HUDEP-2 (cell line): ENCODE measurements at regions not wholly inside any gene's neighbourhood (a gene's known extent, or its start where the extent isn't known, plus 50 kb on each side); places are given as distances from the start of the nearest gene placed in this dataset.
A peak's percentile ranks its signal among the peaks of the same experiment; 100 is the strongest.
"Not testable (repeated sequence)": the region's sequence is repeated elsewhere in the genome, so short reads cannot be mapped to it uniquely, and the experiment has no call there.

Source experiments
- DNase-seq, 76 experiments: peaks; one replicate each; lab custom pipeline; 2025; ENCODE audit not compliant: unreplicated experiment in 76 of 76; lab: John Stamatoyannopoulos, UW

DNA sequence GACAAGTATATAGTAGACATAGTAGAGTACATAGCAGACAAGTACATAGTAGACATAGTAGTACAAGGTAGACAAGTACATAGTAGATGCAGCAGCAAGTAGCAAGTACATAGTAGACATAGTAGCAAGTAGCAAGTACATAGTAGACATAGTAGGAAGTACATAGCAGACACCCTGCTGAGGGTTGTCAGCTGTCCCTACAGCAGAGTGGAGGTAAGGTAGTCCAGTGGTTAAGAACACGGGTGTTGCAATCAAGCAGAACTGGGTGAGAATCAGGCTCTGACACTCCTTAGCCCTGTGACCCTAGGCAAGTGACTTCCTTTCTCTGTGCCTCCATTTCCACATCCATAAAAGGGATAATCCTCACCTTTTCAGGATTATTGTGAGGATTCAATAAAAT is 94.7 kb downstream of the NOG start:
- DNase-seq = no peak

DNA sequence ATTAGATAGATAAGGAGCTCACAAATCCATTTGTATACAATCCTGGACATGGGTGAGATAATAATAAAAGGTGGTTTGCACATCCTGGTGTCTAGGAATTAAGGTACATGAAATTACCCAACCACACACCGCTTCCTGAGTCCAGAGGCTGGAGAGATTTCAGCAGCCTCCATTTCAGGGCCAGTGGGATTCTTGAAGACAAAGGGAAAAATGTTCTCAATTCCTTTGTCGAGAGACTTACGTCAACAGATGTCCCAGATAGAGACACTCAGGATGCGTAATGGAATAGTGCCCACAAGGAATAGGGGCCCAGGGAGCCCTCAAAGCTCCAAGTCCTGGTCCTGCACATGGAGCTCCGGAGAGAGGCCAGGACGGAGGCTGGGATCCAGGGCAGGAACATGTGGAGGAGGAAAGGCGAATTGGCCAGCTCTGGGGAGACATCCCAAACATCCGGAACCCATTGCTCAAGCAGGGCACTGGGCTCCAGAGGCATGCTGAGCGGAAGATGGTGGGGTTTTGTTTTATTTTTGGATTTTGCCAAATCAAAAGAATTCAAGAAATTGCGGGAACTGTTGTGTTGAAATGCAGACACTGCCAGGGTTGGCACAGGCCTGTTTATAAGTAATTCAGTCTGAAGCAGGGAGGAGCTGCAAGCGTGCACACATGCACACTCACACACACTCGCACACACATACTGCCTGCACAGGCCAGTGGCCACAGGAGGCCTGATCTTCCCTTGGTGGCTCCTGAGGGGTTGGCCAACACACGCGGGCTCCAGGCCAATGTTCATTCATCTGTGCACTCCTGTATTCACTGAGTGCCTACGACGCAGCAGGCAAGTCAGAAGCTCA is 97.2 kb downstream of the NOG start:
- DNase-seq = no peak

DNA sequence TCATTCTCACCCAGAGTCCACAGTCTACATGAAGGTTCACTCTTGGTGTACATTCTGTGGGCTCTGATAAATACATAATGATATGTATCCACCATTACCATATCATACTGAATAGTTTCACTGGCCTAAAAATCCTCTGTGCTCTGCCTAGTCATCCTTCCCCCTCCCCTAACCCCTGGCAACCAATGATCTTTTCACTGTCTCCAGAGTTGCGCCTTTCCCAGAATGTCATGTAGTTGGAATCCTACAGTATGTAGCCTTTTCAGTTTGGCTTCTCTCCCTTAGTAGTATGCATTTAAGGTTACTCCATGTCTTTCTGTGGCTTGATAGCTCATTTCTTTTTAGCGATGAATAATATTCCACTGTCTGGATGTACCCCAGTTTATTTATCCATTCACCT is 101.3 kb downstream of the NOG start:
- DNase-seq = no peak

DNA sequence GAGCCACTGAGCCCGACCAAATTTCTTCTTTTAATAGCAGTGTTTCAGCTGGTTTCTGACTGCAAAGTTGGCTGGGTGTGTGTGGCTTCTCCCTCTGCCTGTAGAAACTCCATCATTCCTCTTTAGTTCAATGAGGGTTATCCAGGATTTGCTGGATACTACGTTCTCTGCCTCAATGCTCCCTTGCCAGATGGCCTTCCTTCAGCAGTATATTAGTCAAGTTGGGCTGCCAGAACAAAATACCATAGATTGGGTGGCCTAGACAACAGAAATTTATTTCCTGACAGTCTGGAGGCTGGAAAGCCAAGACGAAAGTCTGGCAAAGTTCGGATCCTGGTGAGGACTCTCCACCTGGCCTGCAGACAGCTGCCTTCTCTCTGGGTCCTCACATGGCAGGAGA is 103.7 kb downstream of the NOG start:
- no peak for DNase-seq

DNA sequence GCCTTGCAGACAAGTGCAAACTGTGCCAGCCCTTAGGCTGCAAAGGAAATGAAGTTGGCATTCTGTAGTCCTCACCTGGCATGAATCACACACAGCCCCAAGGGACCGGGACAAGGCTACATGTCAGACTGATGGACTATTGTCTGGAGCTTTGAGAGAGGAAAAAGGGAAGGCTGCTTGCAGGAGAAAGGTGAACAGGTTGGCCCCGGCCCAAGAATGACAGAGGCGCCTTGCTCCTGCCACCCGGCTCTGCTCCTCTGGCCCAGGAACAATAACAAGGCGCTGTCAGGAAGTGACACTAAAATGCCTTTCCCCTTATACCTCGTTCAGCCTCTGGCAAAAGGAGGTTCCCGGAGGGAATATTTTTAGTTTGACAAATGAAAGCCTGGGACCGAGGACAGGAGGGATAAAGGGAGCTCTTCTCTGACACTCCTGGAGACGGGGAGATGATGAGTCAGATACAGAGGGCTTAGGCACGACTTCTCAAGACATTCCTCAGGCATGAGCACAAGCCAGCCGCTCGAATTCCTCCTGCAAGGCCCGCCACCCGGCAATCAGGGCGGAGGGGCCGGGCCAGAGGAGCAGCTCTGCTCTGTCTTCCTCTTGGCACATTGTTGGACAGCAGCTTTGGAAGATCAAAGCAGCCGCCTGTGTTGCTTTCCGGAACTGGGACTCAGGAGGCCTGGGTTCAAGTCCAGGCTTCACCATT is 105.8 kb downstream of the NOG start:
- no peak for DNase-seq

DNA sequence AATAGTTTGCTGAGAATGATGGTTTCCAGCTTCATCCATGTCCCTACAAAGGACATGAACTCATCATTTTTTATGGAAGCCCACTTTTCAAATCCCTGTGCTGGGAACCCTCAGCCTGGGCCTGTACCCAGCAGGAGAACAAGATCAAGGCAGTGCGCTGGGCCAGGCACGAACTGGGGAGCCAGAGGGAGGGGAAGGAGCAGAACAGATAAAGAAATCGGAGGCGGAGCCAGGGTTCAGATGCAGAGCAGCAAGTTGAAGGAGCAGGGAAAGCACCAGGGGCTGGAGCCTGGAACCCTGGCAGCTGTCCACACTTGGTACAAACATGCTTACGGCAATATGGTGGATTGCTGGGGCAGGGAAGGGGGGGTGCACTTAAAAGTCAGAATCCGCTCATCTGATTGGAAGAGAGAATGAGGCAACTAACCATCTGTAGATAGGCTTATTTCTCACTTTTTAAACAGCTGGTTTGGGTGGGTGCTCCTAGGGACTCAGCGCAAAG is 107.5 kb downstream of the NOG start:
- no peak for DNase-seq

DNA sequence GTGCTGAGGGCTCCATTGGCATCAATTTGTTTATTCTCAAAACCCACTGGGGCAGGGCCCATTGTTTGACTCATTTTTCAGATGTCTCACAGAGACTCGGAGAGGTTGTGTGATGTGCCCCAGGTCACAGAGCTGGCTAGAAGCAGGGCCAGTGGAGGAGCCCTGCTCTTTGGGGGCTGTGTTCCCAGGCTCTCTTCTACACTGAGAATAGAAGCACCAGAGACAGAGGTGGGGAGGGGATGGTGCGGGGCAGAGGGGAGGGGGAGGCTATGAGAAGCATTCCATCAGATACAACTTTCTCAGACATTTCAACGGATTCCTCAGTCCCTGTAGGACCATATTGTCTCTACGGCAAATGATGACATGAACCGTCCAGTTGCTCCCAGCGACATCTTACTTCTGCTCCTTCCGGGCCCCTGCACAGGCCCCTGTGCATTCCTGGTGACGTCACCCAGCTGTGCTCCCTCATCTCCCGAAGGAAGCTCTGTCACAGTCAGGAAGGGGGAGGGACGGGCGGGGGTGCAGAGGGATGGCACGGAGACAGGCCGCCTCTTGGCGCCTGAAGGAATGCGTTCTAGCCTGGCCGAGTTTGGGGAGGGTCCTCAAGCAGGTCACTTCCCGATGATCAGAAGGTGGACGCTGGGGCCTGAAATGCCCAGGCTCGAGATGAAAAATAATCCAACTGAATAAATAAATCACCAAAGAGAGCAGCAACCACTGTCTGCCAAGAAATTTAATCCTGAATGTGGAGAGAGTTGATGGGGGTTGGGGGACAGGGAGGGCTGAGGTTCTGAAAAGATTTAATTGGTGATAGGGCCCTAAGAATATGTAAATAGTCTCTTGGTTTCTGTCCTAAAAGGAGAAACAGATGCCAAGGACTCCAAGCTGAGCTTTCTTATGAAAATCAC is 114.1 kb downstream of the NOG start:
- no peak for DNase-seq

DNA sequence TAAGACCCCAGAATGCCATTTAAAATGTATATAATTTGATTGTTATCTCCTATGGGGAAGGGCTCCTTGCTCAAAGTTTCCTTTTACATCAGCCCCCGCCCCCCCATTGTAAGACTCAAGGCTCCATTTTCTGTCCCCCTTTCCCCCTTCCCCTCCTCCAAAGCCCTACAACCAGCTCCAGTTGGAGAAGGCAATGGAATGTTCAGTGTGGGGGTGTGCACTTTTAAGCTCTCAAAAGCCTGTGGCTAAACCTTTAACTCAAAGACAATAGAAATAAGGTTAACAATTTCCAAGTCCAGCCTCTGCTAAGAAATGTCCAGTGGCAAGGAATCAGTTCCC is 114.7 kb downstream of the NOG start:
- DNase-seq = no peak

DNA sequence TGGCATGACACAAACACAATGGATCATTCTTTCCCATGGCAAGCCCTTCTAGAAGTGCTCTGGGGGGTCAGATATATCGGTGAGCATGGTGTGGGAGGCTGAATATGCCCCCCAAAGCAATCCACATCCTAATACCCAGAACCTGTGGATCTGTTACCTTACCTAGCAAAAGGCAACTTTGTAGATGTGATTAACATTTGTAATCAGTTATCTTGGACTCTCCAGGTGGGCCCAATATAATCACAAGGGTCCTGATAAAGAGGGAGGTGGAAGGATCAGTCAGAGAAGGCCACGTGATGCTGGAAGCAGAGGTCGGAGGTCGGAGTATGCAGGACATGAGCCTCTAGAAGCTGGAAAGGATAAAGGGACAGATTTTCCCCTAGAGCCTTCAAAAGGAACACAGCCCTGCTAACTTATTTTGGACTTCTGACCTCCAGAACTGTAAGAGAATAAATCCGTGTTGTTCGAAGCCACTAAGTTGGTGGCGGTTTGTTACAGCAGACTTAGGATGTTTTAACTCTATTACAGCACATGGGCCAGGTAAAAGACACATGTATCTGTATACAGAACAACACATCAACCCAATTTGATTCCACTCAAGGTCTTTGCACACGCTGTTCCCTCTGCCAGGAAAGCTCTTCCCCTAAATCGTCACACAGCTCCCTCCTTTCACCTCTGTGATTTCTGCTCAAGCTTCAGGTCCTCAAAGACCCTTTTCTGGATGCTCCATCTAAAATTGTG is 115.3 kb downstream of the NOG start:
- DNase-seq = no peak

DNA sequence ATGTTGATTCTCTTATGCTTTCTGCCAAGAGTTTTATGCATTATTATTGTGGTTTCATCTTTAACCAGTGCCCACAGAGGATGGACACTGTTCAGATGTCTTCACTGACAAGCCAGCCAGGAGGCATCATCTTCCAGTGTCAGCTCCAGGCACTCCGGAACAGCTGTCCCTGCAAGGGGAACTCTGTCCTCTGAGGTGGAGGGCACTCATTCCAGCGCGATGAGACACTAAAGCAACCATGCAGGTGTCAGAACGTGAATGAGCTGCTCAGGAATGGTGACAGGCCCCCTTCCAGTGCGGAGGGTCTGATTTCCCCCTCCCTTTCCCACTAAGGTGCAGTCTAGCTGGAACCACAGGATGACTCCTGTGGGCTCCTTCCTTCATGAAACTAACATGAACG is 117.5 kb downstream of the NOG start:
- DNase-seq = no peak

DNA sequence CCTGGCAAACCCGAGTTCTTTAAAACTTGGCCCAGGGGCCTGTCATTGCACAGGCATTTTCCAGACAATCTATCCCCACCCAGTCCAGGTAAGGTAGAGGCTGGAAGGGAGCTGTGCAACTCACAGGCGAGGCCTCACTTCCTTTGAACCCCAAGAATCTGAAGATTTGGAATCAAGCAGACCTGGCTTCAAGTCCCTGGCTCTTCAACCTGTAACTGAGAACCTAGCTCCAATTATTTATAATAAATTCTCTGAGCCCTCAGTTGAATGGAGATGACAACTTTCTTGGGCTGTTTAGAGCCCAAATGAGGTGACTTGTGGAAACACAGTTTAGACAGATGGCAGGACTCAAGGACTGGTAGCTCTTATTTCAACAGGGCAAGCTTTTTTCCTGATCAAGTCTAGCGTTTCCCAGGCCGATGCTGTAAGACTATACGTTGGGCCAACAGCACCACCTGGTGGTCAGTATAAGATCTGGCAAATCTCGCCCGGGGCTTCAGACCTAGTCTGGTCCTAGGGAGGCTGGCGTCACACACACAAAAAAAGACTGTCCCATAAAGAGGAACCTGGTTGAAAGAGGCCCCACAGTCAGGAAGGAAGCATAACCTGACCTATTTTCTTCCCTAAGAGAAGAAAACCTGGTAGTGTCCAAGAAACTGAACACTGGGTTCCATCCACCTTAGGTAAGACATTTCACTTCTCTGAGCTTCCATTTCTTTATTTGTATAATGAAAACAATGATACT is 117.9 kb downstream of the C17orf67 start:
- peak in 62 of 76 experiments; percentile 1 to 75 (median 40) for DNase-seq

DNA sequence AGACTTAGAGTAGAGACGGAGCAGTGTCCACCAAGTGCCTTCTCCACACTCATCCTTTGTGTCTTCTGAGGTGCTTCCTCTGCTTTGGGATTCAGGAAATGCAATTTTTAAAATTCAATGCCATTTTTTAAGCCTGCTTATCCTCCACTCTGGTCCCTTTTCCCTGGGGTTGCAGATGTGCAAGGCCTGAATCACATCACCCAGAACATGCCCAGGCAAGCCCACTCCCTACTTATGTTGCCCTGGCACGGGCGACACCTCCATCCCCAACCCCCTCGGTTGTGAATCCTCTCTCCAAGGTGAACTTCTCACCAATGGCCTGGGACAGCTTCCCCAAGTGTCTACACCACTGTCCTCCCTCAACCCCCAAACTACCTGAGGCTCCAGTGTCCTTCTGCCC is 116.2 kb downstream of the C17orf67 start:
- DNase-seq = no peak

DNA sequence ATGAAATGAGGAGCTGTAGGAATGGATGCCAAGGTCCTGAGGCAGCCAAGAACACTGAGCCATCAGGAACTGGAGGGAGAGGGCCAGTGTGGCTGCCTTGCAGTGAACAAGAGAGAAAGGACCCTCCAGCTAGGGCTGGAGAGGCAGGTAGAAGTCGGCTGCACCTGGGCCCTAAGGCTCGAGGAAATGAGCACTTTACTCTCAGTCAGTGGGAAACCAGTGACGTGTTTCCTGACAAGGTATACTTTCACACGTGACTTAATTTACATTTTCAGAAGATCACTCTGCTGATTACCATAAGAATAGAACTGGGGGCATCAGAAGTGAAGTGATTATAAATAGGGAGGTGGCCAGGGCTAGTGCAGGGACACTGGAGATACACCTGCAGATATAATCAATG is 115.2 kb downstream of the C17orf67 start:
- DNase-seq = no peak

DNA sequence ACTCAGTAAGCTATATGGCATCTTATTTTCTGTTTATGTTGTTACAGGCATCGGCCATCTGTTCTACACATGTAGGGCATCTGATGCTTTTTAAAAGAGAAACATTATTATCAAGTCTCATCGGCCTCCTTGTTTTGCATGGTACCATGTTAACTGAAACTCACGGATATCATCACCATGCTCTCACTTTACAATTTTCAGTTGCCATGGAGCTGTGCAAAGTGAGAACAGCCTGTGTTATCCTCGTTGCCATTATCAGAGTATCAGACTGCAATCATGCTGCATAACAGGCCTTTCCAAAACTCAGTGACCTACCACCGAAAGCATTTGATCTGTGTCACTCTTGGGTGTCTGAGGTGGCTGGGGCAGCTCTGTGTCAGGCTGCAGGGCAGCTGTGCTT is 110.3 kb downstream of the C17orf67 start:
- no peak for DNase-seq

DNA sequence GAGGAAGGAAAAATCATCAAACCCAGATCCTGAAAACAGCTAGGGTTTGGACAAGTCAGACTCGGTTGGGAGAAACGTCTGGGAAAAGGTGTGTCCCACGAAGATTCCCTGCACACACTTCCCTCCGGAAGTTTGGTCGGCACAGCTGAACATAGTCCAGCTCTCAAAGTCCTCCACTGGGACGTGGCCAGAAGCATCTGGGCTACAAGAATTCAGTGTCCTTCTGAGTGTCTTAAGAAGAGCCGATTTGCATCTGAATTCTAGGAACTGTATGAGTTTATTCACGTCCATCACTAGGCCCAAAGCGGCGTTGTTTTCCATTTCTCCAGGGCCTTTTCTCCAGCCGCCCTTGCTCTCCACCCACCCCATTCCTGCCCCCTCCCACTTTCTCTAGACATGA is 109.1 kb downstream of the C17orf67 start:
- DNase-seq = no peak

DNA sequence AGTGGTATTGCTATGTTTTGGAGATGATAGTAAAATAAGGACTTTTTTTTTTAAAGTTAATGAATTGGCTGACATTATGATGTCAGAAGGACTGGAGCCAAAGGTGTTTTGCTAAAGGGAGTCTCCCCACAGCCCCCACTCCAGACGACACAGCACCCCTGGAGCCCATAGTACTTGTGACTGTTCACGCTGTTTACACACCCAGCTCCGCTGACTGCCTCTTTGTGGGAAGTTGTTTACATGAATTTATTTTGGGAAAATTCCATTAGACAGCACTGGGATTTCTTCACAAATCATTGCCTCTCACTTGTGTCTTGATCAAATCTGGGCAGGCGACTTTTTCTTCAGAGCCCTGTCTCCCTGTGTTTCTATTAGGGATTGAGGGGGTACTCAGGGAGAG is 108.6 kb downstream of the C17orf67 start:
- DNase-seq = no peak

DNA sequence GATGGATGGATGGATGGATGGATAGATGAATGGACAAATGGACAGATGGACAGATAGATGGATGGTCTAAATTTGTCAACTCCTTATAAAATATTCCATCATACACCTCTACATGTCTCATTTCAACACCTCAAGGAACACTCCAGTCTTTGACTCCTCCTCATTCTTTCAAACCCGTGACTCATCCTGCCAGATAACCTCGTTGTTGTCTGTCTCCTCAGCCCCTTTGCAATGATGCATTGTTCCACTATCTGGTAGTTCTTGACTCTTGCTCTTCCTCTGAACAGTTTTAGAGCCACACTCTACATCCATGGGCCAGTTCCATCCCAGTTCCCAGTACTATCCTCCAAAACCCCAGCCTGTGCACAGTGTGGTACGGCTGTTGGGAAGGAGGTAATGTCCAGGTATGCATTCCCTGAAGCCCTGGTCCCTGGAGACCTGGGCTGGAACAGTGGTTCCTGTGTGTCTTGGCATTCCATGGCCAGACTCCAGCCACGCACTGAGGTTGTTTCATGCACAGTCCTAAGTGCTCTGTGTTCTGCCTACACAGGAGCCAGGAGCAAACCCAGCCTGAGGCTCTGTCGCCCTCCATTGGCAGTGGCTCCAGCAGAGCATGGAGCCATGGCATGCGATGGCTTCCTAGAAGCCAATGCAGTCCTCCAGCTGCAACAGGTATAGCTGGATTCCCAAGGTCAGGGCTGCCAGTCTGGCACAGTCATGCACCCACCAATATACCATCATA is 105.7 kb downstream of the C17orf67 start:
- no peak for DNase-seq

DNA sequence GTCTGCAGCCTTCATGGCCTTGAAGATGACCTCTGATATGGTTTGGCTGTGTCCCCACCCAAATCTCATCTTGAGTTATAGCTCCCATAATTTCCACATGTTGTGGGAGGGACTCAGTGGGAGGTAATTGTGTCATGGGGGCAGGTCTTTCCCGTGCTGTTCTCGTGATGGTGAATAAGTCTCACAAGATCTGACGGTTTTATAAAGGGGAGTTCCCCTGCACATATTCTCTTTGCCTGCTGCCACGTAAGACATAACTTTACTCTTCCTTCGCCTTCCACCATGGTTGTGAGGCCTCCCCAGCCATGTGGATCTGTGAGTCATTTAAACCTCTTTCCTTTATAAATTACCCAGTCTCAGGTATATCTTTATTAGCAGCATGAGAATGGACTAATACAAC is 102.6 kb downstream of the C17orf67 start:
- not testable (repeated sequence) for DNase-seq

DNA sequence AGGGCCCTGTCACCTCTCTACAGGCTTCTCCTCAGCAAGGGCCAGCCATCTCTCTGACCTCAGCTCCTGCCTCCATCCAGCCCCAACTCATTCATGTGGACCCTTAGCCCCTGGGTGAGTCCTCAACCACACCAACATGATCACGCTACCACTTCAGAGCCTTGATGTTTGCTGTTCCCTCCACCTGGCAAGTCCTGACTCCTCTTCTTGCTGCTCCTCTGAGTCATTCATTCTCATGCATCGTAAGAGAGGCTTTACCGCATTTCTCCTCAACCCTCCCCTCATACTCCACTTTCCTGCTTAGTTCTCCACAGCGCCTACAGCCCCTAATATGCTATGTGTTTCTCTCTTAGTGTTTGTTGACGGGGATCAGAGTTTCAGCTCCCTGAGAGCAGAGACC is 99.9 kb downstream of the C17orf67 start:
- DNase-seq = no peak
